ENCODE measurements at regions not wholly inside any gene's neighbourhood (a gene's known extent, or its start where the extent isn't known, plus 50 kb on each side); places are given as distances from the start of the nearest gene placed in this dataset.

DNA sequence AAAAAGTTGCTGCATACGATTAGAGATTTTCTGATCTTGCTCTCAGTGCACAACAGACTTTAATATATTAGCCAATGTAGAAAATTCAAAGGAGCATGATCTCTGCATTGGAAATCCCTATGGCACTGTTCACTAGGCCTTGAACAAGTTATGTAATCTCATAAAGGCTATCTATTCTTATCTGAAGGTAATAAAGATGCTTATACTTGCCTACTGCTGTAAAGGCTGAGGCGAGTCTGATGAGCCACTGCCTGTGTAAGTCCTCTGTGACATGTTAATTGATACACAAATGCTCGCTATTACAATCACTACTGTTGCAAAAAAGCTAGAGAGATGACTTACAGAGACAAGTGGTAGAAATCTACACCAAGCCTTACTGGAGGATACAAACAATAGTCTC lies 207.4 kb downstream of the EPHA4 start:
- no peak overlapping the region for H3K4me3 ChIP-seq (replicated peaks; ENCODE audit: low read depth, low read length)
- no peak for DNase-seq (ENCODE audit: extremely low read depth, low read depth)
- TF ChIP-seq, protein P1, sequence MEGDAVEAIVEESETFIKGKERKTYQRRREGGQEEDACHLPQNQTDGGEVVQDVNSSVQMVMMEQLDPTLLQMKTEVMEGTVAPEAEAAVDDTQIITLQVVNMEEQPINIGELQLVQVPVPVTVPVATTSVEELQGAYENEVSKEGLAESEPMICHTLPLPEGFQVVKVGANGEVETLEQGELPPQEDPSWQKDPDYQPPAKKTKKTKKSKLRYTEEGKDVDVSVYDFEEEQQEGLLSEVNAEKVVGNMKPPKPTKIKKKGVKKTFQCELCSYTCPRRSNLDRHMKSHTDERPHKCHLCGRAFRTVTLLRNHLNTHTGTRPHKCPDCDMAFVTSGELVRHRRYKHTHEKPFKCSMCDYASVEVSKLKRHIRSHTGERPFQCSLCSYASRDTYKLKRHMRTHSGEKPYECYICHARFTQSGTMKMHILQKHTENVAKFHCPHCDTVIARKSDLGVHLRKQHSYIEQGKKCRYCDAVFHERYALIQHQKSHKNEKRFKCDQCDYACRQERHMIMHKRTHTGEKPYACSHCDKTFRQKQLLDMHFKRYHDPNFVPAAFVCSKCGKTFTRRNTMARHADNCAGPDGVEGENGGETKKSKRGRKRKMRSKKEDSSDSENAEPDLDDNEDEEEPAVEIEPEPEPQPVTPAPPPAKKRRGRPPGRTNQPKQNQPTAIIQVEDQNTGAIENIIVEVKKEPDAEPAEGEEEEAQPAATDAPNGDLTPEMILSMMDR (IDR thresholded peaks at IDR 0.05; ENCODE audit: low read depth, low read length, missing control alignments), result no peak

Data from HFF-Myc (cell line).